GM12874 (cell line): ENCODE measurements at regions not wholly inside any gene's neighbourhood (a gene's known extent, or its start where the extent isn't known, plus 50 kb on each side); places are given as distances from the start of the nearest gene placed in this dataset.

Source experiments
- TF ChIP-seq, protein P1 (sequence below): IDR thresholded peaks from 2 replicates; pipeline ENCODE4 v1.5.1; 2011; ENCODE audit warnings: low read depth, mild to moderate bottlenecking, control low read depth, low read length, moderate library complexity; ENCODE audit not compliant: insufficient read depth

DNA sequence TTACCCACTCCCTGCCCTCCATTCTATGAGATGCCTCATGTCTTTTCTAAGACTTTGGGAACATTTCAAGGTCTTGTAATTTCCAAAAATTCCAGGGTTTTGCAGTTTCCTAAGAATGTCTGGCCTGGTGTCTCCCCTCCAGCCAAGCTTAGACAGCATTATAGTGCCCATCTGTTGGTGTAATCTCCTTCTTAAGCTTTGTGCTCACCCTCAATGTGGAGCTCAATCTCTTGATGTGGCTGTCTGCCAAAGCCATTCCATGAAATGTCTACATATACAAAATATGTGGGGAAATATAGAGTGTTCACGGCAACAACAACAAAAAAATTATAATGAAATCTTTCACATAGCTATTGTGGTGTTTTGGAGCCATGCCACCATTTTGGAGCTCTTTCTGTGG, 558.4 kb downstream of the PIK3C3 start:
- TF ChIP-seq, protein P1, sequence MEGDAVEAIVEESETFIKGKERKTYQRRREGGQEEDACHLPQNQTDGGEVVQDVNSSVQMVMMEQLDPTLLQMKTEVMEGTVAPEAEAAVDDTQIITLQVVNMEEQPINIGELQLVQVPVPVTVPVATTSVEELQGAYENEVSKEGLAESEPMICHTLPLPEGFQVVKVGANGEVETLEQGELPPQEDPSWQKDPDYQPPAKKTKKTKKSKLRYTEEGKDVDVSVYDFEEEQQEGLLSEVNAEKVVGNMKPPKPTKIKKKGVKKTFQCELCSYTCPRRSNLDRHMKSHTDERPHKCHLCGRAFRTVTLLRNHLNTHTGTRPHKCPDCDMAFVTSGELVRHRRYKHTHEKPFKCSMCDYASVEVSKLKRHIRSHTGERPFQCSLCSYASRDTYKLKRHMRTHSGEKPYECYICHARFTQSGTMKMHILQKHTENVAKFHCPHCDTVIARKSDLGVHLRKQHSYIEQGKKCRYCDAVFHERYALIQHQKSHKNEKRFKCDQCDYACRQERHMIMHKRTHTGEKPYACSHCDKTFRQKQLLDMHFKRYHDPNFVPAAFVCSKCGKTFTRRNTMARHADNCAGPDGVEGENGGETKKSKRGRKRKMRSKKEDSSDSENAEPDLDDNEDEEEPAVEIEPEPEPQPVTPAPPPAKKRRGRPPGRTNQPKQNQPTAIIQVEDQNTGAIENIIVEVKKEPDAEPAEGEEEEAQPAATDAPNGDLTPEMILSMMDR = no peak

DNA sequence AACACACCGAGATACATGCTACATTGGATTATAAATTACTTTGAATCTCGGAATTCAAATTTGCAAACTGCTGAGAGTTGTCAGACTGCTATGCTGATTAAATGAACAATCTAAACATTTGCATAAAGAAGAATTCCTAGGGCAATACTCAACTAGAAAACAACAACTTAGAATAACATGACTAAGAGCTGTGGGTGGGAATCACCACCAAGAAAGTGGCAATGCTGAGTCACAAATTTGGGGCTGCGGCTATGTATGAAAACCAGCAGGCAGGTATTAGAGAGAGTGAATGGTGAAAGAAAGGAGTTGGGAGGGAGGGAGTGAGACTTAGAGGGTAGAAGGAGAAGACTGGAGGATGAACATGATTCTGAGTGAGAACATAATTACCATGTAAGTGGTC, 559.5 kb downstream of the PIK3C3 start:
- TF ChIP-seq, protein P1 = no peak

DNA sequence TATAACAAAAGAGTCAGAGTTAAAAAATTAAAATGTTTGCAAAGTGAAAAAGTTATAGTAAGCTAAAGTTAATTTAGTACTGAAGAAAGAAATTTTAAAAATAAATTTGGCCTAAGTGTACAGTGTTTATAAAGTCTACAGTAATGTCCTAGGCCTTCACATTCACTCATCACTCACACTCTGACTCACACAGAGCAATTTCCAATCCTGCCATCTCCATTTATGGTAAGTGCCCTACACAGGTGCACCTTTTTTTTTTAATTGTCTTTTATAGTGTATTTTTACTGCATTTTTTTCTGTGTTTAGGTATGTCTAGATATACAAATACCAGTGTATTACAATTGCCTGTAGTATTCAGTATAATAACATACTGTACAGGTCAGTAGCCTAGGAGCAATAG, 562.9 kb downstream of the PIK3C3 start:
- TF ChIP-seq, protein P1 = no peak

DNA sequence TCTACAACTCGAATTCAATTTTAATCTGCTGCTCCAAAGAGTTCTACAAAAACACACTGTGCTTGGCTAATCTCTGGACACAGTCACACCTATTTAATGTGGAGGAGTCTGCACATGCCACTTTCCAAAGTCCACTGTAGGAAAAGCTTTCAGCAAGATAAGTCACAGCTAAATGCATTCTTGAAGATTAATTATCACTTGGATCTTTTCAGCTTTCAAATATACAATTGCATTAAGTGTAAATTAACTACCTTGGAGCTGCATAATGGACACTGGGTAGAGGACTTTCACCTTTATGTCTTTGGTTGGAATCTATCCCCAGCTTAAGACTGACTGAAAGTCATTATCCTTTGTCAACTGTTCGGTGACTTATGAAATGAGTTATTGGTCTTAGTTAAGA, 565.1 kb downstream of the PIK3C3 start:
- TF ChIP-seq, protein P1 = no peak

DNA sequence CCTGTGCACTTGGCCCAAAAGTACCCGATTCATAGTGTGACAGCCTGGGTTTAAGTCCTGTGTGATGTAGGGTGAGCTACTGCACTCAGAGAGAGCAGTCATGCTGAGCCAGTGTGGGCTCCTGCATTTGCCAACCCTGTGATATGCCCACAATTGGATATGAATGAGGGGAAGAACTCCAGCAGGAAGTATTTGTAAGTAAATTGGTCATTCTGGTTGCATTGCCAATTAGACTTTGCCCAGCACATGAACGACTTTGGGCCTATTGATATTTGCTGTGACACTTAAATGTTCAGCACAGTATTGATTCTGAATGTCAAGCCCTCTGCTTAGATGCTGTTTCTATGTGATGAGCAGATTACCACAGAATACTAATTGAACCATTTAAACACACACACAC, 570.9 kb downstream of the PIK3C3 start:
- TF ChIP-seq, protein P1 = no peak

DNA sequence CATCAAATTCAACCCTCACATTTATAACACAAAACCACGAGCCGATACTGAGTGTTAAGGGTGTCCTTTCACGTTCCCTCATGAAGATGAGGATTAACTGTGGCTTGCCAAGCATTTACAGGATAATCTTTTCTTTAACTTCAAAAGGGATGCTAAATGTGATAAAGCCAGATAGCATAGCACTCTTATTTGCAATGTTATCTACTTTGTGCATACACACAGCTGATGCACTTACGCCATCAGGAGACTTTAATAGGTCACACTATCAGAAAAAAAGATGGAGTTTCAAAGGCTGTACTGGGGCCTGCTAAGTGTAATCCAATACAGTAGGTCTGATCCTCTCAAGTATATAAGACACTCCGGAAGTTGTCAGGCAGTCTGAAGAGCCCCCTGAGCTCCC, 572.7 kb downstream of the PIK3C3 start:
- TF ChIP-seq, protein P1 = no peak

DNA sequence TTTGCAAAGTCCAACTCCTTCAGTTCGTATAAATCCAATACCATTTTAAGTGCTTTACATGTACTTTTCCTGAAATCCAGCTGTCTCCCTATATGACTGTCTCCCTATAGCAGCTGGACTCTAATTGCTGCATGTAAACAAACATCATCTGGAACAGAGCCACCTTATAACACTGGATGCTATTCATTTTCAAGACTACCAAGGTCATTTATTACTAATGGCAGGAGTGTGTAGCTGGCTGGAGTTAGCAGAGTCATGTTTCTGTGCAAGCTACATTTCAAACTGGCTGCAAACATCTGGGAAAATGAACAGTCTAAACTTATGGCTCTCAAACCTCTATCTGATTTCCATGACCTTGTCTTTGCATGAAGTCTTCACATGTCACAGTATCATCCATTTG, 575.2 kb downstream of the PIK3C3 start:
- TF ChIP-seq, protein P1 = no peak

DNA sequence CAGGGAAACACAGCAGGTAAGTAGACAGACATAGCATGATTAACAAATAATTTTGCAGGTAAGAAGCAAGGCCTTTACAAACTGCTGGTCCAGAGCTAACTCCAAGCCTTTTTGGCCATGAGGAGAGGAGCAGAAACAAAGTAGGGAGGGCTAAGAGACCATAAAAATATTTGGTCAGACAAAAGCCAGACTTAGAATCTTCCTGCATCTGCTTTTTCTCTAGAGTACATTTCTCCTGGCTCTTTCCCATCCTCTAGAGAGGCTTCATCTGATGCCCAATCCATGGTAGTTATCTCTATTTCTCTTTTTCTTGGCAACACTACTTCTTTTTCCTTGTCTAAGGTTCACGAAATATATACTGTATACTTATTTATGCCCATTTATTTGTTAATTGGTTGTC, 577.1 kb downstream of the PIK3C3 start:
- TF ChIP-seq, protein P1 = no peak
